ENCODE measurements at regions not wholly inside any gene's neighbourhood (a gene's known extent, or its start where the extent isn't known, plus 50 kb on each side); places are given as distances from the start of the nearest gene placed in this dataset.
"Not testable (repeated sequence)": the region's sequence is repeated elsewhere in the genome, so short reads cannot be mapped to it uniquely, and the experiment has no call there.

DNA sequence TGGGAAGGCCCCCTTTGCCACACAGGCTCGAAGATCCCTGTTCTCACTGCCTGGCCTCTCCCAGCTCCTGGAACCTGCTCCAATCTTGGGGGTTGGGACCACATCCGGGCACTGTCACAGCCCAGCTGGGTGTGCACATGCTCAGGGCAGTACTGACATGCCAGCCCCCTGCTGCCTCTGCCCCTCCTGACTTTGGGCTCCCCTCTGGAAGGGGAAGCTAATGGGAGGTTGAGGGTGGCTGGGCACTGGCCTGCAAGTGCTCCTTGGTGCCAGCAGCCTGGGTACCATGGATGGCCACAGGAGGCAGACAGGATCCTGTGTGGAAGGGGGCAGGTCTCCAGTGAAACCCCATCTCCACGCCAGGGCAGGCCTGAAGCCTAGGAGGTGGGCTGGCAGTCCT, 126.1 kb upstream of the NOL4 start:
- POLR2A ChIA-PET, result no interaction called here

DNA sequence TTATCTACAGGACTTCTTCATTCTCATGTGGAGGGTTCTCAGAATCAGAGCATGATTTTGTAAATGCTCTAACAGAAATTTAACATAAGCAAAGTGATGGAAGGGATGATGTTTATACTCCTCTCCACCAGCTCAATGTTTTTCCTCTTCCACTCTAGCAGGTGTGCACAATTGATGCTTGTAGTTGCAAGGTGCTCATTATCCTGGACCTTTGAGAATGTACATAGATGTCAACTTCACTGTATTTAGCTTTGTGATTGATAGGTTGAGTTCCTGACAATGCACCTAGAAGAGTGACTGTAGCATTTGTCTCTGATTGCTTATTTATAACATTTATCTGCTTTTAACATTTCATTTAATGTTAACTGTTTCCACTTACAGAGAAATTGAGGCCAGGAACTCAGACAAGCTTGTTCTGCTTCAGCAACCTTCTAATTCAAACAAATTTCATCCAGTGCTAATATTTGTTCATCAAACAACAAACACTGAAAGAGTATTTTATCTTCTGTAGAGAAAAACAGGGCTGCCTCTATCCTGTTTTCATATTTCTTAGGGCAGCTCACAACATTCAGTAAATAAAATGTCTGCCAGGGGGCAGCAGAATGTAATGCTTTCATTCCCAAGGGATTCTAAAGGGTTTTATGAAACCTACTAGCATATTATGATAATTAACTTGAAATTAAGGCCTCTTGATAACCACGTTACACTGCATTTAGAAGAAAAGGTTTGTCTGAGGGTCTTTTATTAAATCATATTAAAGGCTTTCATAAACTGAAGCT, 127.9 kb upstream of the NOL4 start:
- CTCF ChIA-PET, result no interaction called here
- POLR2A ChIA-PET, result no interaction called here

More for the DNA sequence above, 126.1 kb upstream of the NOL4 start:
- CTCF ChIA-PET, result no interaction called here

DNA sequence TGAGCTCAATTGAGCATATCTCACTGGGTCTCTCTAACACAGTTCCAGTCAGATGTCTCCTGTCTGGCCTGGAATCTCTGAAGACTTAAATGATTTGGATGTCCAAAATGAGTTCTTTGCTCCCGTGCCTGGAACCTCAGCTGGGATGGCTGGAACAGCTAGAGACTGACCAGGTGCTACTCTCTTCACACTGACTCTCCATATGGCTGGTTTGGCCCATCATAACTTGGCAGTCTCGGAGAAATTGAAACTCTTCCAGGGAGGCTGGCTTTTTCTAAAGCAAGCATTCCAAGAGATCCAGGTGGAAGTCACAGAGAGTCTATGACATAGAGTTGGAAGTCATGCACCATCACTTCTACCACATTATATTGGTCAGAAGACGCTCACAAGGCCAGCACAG, 129.6 kb upstream of the NOL4 start:
- POLR2A ChIA-PET, result no interaction called here
- CTCF ChIA-PET, result no interaction called here

DNA sequence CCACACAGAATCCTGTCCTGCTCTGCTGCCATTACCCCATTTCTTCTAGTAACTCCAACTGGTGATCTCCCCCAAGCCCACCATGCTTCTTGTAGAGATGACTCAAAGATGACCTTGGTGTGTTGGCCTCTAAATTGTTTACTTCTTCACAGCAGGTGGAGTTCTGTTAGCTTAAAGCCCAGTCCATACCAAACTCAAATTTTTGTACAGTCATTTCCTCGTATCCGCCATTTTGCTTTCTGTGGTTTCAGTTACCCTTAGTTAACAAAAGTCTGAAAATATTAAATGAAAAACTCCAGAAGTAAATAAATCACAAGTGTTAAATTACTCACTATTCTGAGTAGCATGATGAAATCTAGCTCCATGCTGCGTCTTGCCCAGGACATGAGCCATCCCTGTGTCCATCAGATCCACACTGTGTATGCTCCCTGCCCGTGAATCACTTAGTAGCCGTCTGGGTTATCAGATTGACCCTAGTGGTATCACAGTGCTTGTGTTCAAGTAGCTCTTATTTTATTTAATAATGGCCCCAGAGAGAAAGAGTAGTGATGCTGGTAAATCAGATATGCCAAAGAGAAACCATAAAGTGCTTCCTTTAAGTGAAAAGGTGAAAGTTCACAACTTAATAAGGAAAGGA, 133.3 kb upstream of the NOL4 start:
- ChIA-PET CTCF (no interaction called here), POLR2A (no interaction called here)

DNA sequence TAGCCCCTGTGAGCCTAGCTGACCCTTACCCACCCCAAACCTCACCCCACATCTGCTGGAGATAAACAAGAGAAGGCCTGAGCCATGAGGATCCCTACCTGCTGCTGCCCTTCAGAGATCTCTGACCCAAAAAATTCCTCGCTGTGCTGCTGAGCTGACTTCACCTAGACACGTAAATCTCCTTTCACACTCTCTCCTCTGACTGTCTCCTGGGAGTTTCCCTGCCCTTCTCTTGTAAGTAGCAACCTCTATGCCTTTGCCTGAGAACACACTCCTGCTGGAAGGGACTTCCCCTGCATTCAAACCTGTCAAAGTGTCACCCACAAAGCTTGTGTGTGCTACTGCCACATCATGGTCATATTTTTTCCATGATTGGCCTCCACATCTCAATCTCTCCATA, 134.2 kb upstream of the NOL4 start:
- POLR2A ChIA-PET, result no interaction called here
- CTCF ChIA-PET, result no interaction called here

DNA sequence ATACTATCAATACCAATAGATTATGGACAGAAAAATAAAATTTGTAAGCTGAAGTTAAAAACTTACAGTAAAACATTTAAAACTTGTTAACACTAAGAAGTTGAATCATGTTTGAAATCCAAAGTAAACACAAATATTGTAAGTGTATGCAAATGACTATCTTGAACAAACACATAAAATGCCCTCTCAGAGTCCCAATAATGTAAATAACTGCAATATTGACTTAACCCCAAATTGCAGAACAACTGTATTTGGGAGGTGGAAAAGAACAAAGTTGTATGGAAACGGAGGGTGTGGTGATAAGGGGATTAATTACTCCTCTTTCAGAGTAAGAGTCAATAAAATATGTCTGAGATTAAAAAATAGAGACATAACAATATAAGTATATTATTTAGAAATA, 140.0 kb upstream of the NOL4 start:
- ChIA-PET CTCF (no interaction called here), POLR2A (no interaction called here)

DNA sequence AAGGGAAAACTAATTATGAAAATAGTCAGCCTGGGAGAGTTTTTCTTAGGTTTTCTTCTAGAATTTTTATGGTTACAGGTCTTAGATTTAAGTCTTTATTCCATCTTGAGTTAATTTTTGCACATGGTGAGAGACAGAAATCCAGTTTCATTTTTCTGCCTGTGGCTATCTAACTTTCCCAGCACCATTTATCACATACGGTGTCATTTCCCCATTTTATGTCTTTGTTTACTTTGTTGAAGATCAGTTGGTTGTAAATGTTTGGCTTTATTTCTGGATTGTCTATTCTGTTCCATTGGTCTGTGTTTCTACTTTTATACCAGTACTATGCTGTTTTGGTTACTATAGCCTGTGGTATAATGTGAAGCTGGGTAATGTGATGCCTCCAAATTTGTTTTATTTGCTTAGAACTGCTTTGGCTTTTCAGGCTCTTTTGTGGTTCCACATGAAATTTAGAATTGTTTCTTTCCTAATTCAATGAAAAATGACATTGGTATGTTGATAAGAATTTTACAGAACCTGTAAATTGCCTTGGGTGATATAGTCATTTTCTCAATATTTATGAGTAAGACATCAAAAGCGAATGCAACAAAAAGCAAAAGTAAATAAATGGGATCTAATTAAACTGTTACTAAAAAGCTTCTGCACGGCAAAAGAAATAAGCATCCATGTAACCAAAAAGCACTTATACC, 146.1 kb upstream of the NOL4 start:
- ChIA-PET POLR2A (no interaction called here), CTCF (no interaction called here)

DNA sequence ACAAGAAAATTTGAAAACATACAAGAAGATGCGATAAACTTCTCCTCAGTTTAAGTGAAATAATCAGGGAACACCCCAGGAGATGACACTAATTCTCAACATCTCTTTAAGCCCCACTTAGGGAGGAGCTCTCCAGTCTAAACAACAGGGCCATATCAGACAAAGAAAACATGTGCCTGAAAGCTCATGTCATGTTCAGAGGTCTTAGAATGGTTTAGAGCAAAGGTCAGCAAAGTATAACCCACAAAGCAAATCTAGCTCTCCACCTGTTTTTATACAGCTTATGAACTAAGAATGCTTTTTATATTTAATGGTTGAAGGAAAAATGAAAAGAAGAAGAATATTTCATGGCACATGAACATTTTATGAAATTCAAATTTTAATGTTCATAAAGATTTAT, 155.6 kb upstream of the NOL4 start:
- ChIA-PET POLR2A (no interaction called here), CTCF (no interaction called here)

DNA sequence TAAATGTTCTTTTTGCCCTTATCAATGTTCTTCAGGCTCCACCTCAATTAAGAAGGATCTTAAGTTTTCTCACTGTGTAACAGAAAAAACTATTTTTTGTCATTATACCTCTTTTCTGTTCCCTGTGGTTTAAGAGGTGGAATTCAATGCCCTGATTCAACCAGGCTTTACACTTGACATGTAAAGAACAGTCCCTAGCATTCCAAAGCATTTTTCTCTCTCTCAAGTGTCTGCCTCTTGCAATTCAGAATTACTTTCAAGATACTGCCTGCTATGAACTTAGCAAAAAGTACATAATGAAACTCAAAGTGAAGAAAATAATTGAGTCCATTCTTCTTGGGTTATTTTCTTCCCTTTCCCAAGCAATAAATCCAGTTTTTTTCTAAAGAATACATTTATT, 160.6 kb upstream of the NOL4 start:
- CTCF ChIA-PET, result no interaction called here
- POLR2A ChIA-PET, result no interaction called here

DNA sequence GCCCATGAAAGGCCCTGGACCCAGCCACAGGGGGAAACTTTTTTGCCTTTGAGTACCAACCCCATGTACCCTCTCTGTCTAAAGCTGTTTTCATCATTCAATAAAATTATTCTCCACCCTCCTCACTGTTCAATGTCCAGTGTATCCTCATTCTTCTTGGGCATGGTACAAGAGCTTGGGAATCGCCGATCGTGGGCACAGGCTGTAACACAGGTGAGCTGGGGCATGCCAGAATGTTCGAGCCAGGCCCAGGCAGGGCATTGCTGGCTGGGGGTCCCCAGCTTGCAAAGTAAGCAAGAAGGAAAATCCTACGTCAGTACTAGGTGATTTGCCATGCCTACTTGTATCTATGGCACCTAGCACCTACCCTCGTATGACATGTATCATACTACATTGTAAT, 162.1 kb upstream of the NOL4 start:
- ChIA-PET CTCF (no interaction called here), POLR2A (no interaction called here)

DNA sequence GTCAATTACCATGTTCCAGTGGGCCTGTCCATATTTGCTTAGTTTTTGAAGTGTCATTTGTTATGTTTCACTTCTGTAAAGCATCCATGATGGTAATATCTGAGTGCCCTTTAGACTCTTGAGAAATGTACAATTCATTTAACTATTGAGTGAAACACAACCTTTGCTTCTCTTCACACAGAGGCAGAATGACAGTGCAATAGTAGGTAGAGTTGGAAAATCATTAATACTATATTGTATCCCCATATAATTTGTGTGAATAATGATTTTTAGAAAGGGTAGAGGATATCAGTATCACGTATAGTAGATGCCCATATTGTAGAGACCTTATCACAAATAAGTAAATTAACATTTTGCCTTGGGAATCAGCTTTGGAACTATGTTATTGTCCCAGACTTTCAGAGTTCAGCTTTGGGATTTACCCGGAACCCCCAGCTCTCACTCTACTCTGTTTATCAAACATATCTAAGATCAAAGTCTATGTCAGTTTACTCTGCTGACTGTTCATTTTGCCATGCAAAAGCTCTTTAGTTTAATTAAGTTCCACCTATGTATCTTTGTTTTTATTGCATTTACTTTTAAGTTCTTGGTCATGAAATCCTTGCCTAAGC, 172.7 kb upstream of the NOL4 start:
- ChIA-PET POLR2A (no interaction called here), CTCF (no interaction called here)

DNA sequence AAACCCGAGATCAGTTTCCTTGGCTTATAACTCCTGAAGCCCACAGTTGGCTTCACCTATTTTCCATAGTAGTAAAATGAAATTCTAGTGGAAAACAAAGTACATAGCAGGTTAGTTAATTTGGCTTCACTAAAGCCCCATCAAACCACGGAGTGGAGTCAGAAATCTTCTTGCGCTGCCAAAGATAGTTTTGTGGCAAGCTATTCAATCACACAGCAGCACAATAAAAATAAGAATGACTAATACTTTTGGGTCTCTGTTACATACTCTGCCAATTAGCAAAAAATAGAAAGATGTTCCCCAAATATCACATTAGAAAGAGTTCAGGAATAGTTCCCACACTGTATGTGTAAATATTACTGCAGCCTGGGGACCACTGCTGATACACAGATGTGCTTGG, 175.2 kb upstream of the NOL4 start:
- ChIA-PET CTCF (no interaction called here), POLR2A (no interaction called here)

DNA sequence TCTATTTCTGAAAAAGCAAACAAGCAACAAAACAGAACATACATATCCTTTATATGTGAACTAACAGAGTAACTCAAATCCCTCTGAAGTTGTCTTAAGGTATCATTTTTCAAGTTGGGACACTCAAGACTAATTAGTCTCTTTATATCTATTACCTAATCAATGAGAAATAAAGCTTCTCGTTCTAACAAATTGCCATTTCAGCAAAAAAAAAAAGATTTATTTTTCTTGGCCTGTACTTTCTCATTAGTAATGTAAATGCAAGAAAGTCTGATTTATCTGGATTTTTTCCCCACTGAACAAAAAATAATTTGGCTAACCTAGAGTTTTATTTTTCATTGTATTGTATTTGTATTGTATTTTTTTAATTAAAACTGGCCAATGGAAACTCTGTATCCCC, 176.1 kb upstream of the NOL4 start:
- CTCF ChIA-PET, result no interaction called here
- POLR2A ChIA-PET, result no interaction called here

DNA sequence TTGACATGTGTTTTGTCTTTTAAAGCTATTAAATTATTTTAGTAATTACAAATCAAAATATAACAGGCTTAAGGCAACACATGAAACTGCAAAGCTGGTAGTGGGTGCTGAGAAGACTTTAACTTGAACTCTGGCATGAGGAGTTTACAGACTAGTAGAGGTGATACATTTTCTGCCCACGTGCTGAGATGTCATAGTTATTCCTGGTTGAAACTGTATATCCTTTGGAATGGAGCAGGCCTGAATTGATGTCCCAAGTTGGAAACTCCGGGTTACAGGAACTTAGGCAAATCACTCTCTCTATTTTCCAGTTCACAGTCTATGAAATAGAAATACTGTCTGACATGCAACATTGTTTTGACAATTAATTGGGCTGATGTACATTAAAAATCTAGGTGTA, 177.1 kb upstream of the NOL4 start:
- POLR2A ChIA-PET, result no interaction called here
- CTCF ChIA-PET, result no interaction called here

DNA sequence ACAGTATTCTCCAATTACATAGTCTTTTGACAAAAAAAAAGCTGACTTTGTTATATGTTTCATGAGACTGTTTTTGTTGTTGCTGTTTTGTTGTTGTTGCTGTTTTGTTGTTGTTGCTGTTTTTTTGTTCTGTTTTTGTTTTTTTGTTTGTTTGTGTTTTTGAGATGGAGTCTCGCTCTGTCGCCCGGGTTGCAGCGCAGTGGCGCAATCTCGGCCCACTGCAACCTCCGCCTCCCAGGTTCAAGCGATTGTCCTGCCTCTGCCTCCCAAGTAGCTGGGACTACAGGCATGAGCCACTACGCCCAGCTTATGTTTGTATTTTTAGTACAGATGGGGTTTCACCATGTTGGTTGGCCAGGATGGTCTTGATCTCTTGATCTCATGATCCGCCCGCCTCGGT, 182.8 kb upstream of the NOL4 start:
- CTCF ChIA-PET, POLR2A ChIA-PET: not testable (repeated sequence)

DNA sequence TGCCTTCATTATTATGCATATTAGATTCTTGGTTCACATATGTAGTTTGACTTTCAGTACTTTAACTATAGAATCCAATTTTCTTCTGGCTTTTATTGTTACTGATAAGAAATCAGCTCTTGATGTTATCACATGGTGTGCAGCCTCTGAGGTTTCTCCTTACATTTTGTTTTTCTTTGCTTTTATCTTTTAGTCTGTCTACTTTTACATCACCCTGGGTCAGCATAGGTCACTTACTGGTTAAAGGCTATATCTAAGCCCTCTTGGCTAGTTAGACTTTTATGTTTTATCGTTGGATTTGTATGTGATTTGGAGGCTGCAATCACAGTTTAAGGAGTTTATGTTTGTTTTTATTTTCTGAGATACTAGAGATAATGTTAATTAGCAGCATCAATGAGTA, 187.2 kb upstream of the NOL4 start:
- POLR2A ChIA-PET, result no interaction called here
- CTCF ChIA-PET, result no interaction called here

DNA sequence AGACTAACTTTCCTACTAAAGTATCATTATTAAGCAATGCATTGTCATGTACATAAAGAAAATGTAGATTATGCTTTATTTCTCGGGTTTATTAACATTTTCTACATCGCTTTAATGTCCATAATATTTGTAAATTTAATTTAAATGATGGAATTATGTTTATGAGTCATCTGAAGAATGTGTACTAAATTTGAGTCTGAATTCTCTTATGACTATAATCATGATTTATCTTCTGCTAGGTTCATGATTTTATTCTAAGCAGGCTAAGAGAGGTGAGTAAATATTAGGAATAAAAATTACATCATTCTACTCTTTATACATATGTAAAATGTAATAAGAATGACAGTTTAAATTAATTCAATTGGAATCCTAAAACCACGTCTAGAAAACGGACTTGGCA, 206.3 kb upstream of the NOL4 start:
- CTCF ChIA-PET, result no interaction called here
- POLR2A ChIA-PET, result no interaction called here

DNA sequence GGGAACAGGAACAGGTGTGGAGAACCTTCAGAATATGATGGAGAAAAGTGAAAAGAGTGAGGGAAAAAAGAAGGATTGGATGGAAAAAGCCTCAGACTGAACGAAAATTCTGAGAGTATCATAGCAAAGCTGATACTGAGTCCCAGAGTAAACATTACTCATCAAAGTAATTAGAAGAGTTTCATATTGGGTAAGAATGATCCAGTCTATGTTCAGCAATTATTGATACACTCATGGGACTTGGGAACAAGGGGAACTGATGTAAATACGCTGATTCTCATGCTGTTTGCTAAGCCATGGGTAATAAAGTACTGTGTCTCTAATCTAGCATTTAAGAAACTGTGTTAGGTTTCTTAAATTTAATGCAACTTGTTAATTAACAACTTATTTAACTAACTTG, 219.9 kb upstream of the NOL4 start:
- ChIA-PET CTCF (no interaction called here), POLR2A (no interaction called here)

DNA sequence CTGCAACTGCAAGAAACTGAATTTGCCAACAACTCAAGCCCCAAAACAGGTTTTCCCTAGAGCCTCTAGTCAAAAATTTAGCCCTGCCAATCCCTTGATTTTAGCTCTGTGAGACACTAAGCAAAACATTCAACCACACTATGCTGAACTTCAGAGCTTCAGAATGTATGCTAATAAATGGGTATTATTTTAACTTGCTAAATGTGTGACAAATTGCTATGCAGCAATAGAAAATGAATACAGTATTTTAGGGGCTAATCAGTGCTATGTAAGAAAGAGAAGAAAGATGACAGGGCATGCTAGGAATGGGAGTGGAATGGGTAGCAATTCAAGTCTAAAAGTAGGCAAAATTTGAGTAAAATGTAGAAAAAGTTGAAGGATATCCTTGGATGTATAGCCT, 223.9 kb upstream of the NOL4 start:
- ChIA-PET POLR2A (no interaction called here), CTCF (no interaction called here)

DNA sequence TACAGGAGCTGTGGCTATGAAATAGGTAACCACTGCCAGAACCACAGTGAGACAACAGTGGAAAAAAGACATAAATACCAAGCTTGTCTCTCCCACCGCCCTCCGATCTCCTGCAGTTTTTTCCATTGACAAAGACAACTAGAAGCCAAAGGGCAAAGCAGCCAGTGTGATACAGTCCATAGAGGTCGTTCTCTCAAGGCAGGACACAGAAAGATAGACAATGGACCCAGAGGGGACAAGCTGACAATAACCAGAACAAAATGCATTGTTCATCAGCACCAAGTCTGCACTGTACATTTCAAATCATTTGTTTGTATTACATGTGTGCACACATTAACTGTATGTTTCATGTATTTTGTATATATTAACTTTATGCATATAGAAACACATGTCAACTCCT, 233.0 kb upstream of the NOL4 start:
- ChIA-PET POLR2A (no interaction called here), CTCF (no interaction called here)

DNA sequence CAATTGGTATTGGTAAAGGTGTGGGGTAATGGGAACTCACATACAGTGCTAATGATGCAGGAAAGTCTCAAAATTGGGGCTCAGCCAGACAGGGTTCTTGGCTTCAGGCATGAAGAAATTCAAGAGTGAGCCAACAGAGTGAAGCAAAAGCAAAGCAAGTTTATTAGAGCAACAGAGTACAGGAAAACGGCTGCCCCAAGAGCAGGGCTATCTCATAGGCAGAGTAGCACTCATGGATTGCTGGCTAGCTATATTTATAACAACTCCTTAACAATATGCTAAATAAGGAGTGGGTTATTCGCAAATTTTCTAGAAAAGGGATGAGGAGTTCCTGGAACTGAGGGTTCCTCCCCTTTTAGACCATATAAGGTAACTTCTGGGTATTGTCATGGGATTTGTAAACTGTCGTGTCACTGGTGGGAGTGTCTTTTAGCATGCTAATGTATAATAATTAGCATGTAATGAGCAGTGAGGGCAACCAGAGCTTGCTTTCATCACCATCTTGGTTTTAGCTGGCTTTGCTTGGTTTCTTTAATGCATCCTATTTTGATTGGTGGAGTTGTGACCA, 233.8 kb upstream of the NOL4 start:
- POLR2A ChIA-PET, result no interaction called here
- CTCF ChIA-PET, result no interaction called here

All from activated CD8-positive, alpha-beta memory T cell treated with anti-CD3 and anti-CD28 coated beads for 36 hours (primary cell).